GM19023 (cell line): ENCODE measurements at regions not wholly inside any gene's neighbourhood (a gene's known extent, or its start where the extent isn't known, plus 50 kb on each side); places are given as distances from the start of the nearest gene placed in this dataset.

Source experiments
- ATAC-seq: cut with Tn5 transposase; IDR thresholded peaks from one replicate; pipeline ENCODE4 v1.9.1; 2021; ENCODE audit warnings: mild to moderate bottlenecking, moderate library complexity; ENCODE audit not compliant: unreplicated experiment

DNA sequence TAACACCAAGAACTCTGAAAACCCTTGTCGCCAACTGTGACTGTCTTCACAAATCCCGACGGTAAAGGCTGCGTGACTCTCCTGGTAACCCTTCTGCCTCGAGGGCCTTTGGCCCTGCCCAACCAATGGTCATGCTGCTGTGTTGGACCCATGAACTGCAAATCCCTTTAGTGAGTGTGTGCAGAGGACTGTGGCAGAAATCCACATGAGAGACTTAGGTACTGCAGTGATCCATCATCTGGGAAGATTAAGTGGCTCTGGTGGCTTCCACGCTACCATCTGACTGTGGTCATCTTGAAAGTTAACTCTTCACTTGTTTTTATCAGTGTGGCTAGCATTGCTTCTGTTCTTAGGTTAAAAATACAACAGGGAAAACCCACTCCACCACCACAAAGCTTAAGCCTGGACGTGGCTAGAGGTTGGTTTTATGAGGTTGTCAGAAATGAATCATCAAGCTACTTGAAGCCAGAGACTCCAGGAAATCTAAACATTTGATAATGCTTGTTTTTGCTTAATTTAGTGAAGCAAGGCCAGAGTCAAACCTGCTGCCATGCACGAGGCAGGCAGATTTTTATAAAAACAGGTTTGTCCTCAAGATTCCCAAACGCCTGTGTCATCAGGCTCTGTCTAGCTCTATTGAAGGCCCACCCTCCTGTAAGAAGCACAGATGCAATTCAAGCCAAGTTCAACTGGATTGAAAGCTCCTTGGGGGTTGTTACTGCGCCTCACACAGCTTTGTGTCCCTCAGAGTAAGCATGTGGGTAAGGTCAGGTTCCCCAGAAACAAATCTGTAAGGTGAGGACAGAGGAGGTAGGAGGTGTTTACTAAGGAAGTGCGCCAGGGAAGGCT lies 52.7 kb upstream of the ERCC6L2 start:
- ATAC-seq = peak; percentile 86

DNA sequence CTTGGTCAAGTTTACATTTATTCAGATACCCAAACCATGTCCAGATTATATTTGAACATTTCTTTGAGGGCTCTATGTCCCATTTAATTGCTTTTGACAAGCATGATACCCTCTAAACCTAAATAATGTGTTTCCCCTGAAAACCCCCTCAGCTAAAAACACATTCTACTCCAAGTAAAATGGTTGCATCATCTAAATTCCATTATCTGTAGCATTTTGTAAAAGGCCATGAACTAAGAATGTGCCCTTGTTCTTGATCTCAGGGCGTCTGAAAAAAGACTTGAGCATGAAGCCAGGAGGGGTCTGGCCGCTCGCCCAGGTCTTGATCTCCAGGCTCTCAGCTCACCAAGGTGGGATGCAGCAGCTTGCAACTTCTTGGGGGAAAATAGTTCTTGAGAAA lies 53.5 kb upstream of the ERCC6L2 start:
- no peak for ATAC-seq

DNA sequence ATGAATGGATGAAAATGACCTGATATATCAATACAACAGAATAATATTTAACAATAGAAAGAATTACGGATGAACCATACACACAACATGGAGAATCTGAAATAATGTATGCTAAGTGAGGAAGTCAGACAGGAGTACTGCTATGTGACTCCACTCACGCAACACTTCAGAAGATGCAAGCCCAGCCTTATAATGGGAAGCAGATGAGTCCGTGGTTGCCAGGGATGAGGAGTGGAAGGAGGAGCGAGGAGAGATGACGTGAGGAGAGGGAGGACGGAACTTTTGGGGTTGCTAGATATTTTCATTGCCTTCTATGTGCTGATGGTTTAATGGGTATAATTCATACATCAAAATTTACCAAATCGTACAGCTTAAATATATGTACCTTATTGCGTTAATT lies 55.4 kb upstream of the ERCC6L2 start:
- ATAC-seq = no peak

DNA sequence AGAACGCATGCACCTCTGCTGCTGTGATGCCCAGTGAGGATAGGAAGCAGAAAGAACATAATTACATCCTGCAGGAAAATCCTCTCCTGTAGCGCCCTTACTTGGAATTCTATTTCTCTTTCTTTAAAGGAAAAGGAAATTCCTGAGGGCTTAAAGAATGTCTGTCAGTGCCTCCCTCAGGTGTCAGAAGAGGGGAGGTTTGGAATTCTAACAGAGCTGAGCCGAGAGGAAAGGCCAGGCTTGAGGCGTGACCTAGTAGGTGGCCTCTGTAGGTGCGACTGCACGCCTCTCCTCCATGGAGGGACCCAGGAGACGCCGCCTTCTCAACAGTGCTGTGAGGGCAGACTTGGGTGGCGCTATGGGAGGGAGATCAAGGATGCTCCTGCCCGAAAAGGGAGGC lies 55.9 kb upstream of the ERCC6L2 start:
- no peak for ATAC-seq

DNA sequence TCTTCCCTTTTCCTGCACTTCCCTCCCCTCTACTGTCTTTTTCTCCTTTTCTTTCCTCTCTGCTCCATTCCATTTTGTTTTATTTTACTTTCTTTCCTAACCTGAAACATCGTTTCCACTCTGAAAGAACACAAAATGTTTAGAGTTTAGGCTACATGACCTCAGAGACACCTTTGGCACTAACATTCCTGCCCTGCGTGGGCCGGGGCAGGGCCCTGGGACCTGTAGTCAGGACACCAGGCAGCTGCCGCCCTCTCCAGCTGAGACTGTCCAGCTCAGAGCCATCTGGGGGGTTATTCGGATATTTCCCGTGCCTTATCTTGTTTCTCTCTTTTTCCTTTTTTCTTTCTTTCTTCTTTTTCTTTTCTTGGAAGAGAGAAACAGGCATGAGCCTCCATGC lies 58.3 kb upstream of the ERCC6L2 start:
- ATAC-seq = no peak

DNA sequence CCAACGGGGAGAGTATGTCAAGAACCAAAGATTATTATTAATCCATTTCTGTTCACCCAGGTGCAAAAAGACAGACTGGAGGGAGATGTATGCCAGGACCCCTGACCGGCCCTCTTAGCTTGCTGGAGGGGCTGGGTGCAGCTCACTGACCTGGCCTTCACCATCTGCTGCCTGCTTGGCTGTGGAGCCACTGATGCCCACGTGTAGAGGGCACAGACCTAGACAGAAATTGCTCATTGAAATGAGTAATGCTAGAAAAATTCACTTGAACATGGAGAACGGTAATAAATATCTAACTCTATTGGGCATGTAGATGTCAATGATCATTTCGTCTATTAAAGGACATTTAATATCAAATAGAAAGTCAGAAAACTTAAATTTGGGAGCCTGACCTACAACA lies 58.8 kb upstream of the ERCC6L2 start:
- ATAC-seq = no peak

- no peak for ATAC-seq
Measured at GRCh38 chr9:95815961-95816360, 59.5 kb upstream of the ERCC6L2 start.

- ATAC-seq = no peak
Measured at GRCh38 chr9:95815133-95815532, 60.4 kb upstream of the ERCC6L2 start.

DNA sequence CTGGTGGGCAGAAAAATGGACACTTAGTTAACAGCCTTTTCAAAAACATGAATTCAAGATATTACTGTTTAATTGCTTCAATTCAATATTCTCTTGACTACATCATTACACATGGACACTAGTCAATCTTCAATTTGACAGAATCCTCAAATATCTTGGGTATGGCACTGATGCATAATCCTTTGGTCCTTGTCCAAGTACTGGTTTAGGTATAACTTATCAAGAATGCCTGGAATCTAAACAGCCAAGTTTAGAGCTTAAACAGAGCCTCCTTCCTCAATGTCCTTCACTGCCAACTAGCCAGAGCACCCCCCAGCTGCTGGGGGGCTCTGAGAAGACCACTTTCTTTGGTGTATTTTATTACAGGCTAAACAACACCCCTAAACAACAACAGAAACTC lies 61.6 kb upstream of the ERCC6L2 start:
- no peak for ATAC-seq

DNA sequence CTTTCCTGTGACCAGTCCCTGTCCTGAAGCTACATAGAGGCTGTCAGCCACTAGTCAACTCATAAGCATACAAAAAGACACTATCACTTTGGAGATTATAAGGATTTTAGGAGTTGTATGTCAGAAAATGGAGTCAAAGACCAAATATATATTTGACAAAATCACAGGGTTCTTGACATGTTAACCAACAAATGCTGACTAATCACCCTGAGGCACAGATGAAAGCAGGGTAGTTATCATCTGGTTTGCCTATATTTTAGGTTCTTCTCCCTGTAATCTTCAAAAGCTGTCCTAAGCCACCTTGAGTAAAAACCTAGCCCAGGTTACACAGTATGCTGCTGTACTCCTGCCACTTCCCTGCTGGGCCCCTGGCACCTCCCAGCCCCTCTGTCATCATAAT lies 64.7 kb upstream of the ERCC6L2 start:
- no peak for ATAC-seq

DNA sequence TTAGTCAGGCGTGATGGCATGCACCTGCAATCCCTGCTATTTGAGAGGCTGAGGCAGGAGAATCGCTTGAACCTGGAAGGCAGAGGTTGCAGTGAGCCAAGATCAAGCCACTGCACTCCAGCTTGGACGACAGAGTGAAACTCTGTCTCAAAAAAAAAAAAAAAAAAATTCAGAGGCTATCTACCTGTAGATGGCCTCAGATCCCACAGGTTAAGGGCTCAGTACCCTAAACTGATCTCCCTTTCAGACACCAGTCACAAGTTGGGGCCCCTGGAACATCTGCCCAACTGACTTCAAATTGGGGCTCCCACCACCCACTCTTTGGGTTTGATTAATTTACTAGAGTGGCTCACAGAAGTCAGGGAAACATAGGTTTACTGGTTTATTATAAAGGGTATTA lies 65.4 kb upstream of the ERCC6L2 start:
- ATAC-seq = no peak

DNA sequence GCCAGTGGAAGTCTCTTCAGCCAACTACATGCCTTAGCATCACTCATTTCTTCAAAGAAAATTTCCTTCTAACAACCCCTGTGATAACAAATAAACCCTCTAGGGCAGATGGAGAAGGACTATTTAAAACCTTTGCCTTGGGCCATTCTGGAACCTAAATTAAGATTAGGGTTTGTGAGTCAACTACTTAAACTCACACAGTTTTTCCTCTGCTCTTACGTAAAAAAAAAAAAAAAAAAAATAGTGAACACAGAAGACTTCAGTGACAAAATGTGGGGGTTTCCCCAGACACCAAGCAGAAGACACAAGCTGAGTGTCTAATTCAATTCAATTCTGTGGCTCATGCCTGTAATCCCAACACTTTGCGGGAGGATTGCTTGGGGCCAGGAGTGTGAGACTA lies 65.8 kb upstream of the ERCC6L2 start:
- no peak for ATAC-seq

DNA sequence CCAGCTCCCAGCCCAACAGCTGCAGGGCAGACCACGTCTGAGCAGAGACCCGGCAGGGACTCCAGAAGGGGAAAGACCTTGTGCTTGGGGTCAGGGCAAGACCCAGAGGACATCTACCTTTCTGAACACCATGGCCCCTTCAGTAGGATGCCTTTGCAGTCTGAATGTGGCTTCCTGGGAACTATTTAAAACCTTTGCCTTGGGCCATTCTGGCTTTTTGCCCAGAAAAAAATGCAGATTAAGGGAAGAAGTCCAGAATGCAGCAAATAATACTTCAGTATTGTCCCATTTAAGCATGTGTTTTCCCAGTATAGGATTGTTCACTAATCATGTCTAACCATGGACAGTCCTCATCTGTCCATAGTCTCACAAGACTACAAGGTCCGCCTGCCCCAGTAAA lies 67.5 kb upstream of the ERCC6L2 start:
- ATAC-seq = no peak

DNA sequence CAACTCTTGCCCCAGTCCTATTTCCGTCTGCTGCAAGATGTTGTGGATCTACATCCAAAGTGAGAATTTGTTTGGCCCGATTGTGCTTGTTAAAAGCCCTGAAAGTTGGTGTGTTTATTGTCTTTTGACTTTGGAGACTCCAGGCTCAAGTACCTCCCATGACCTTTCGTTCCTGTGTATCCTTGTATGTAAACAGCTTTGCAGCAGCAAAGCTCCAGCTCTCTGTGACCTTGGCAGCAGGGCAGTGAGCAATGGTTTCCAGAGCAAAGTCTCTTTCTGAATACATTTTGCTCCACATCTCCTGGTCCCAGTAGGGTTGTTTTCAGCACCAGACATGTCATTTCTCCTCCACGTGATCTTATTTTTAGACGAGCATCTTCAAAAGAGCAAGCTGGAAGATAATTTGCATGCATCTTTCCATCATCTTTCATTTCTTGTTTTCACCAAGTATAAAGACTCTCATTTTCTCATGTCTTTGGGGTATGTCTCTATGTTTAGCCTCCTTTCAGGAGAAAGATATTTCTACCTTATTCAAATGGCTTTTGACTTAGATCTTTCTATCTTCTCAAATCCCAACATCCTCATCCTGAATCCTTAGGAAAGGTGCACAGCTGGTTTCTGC lies 68.1 kb upstream of the ERCC6L2 start:
- no peak for ATAC-seq

DNA sequence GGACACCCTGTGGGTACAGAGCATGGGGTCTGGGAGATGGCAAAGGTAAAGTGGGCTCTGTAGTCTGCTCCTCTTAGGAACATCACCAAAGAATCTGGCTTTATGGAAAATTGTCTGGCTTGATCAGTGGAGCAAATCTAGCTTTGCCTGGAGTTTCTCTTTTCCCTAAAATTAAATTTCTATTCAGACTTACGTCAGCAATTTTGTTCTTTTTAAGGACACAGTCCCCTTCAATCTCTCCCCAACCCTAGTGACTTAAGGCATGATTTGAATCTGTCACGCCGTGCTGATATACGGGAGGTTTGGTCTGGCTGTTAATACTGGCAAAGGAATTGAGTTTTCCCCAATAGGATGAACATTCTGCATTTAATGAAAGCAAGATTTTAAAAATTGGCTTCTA lies 72.3 kb upstream of the ERCC6L2 start:
- no peak for ATAC-seq

GRCh38 chr9:95801797-95802196 lies 73.7 kb upstream of the ERCC6L2 start:
- ATAC-seq = no peak

GRCh38 chr9:95796029-95796428 lies 79.5 kb upstream of the ERCC6L2 start:
- ATAC-seq = no peak

DNA sequence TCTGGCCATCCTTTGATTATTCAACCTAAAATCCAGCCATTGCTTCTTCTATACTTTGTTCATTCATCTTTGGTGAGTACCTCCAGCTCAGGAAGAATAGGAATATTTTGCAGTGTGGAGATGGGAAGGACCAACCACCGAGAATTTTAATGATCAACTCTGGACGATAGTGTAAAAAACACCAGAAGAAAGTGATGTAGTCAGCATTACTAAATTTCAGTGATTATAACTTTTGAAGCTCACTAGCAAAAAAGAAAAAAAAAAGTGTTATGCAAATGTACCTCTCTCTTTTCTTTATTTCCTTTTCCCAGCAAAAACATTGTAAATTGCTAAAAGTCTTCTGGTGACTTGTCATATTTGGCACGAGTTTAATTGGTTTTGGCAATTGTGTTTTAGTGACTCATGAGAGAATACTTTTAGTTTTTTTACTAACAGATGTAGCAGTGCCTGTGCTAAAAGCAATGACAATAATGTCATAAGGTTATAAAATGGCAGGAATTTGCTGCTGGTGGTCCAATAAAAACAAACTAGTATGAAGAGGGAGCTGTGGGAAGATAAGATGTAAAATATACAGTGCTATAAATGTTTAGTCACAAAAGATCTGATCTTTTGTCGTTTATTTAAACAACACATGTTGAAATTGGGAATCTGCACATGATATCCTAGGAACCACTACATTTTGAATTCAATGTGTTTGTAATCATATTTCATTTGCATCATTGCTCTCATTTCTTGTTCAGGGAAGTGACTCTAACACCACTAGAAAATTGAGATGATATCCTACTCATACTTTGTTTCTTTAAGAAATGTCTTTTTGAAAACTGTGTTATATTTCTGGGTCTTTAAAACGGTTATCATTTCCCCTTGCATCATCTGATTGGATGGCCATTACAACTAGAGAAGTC lies 81.3 kb upstream of the ERCC6L2 start:
- ATAC-seq = no peak

DNA sequence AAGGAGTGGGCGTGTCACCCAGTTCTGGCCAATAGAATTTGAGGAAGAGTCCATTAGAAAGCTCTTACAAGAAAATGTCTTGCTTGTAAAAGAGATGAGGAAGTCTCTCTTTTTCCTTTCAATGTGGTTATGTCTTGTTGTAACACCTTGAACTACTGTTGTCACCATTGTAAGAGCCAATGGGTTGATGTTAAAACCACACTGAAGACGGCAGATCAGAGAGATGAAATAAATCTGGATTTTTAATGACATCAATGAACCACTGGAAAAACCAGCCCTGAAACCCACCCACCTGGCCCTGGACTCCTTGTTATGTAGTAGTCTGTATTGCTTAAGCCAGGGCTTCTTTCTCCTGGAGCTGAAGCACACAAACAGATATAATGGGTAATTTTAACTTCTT lies 83.8 kb upstream of the ERCC6L2 start:
- no peak for ATAC-seq

DNA sequence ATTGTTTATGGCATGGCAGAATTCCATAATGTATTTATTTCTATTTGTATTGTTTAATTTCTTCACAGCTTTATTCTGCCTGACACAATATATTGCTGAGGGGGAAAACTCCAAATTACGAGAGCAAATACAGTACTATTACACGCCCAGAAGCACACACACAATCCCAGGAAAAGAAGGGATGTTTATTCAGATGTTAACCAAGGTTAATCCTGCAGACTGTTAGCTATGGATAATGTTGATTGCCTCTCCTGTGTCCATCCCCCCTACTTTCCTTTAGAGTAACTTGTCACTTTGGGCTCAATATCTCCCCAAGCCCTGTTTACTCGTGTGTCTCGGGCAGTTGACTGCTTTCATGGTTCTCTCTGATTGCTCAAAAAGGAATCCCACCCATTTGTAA lies 84.2 kb upstream of the ERCC6L2 start:
- ATAC-seq = no peak

GRCh38 chr9:95788521-95788991 lies 86.9 kb upstream of the ERCC6L2 start:
- no peak for ATAC-seq

GRCh38 chr9:95788021-95788420 lies 87.5 kb upstream of the ERCC6L2 start:
- no peak for ATAC-seq
